HFF-Myc (cell line): ENCODE measurements at regions not wholly inside any gene's neighbourhood (a gene's known extent, or its start where the extent isn't known, plus 50 kb on each side); places are given as distances from the start of the nearest gene placed in this dataset.

Experiments
- DNase-seq: peaks from one replicate; pipeline ENCODE4 v3.0.0-alpha.2; 2011; ENCODE audit warnings: low read depth; ENCODE audit errors: extremely low read depth
- H3K4me3 ChIP-seq: replicated peaks from 2 replicates; pipeline ENCODE4 v1.5.1; 2011; ENCODE audit warnings: low read depth, mild to moderate bottlenecking, control low read depth, low read length
- CTCF ChIP-seq: IDR thresholded peaks from 2 replicates; pipeline ENCODE4 v1.5.1; 2012; ENCODE audit warnings: mild to moderate bottlenecking, low read depth, low read length, control low read depth; ENCODE audit errors: missing control alignments

- H3K4me3 ChIP-seq = no peak overlapping the region
- DNase-seq = no peak
- TF ChIP-seq CTCF = no peak
These were observed 135.9 kb downstream of the VAPA start for GRCh38 chr18:10049747-10050146.

- H3K4me3 ChIP-seq = no peak overlapping the region
- no peak for DNase-seq
- TF ChIP-seq CTCF = no peak
These were observed 137.1 kb downstream of the VAPA start for GRCh38 chr18:10050956-10051355.

- DNase-seq = peak; percentile 78
- H3K4me3 ChIP-seq = no peak overlapping the region
- TF ChIP-seq CTCF = no peak
These were observed 138.2 kb downstream of the VAPA start for GRCh38 chr18:10051877-10052631.

- TF ChIP-seq CTCF = no peak
- no peak overlapping the region for H3K4me3 ChIP-seq
- DNase-seq = no peak
These were observed 139.1 kb downstream of the VAPA start for GRCh38 chr18:10052871-10053270.

- no peak for DNase-seq
- TF ChIP-seq CTCF = no peak
These were observed 140.0 kb downstream of the VAPA start for GRCh38 chr18:10053861-10054260.

GRCh38 chr18:10054366-10054765 lies 140.6 kb downstream of the VAPA start:
- DNase-seq = no peak
- TF ChIP-seq CTCF = no peak
- no peak overlapping the region for H3K4me3 ChIP-seq

More at GRCh38 chr18:10053861-10054260, 140.0 kb downstream of the VAPA start:
- H3K4me3 ChIP-seq = no peak overlapping the region

- TF ChIP-seq CTCF = no peak
- H3K4me3 ChIP-seq = no peak overlapping the region
- DNase-seq = no peak
These were observed 141.4 kb downstream of the VAPA start for GRCh38 chr18:10055125-10055750.
